RWPE2 (cell line): ENCODE measurements at regions not wholly inside any gene's neighbourhood (a gene's known extent, or its start where the extent isn't known, plus 50 kb on each side); places are given as distances from the start of the nearest gene placed in this dataset.

Experiments used
- ATAC-seq: fragments of 200-7000 bp; cut with Tn5 transposase; 3 replicates; pipeline ENCODE4 v1.9.1; 2021; ENCODE audit warnings: low read depth
- DNase-seq: peaks from one replicate; pipeline ENCODE4 v3.0.0-alpha.2; 2020; ENCODE audit warnings: low spot score
- H3K27ac ChIP-seq: fragments of 450-650 bp; 2 replicates; pipeline ENCODE4 v1.5.1; 2017; ENCODE audit warnings: mild to moderate bottlenecking; ENCODE audit not compliant: poor library complexity, severe bottlenecking
- H3K27me3 ChIP-seq: fragments of 250-450 bp; sonication (Bioruptor Pico); 2 replicates; pipeline ENCODE4 v1.5.1; 2021; ENCODE audit warnings: mild to moderate bottlenecking, moderate library complexity; ENCODE audit not compliant: insufficient read depth, poor library complexity, severe bottlenecking
- H3K36me3 ChIP-seq: fragments of 250-450 bp; sonication (Bioruptor Pico); 2 replicates; pipeline ENCODE4 v1.5.1; 2020; ENCODE audit warnings: low read depth, mild to moderate bottlenecking, moderate library complexity
- H3K4me1 ChIP-seq: fragments of 250-450 bp; sonication (Bioruptor Pico); 2 replicates; pipeline ENCODE4 v1.5.1; 2021; ENCODE audit warnings: mild to moderate bottlenecking, moderate library complexity; ENCODE audit not compliant: insufficient read depth, poor library complexity, severe bottlenecking
- H3K4me3 ChIP-seq: fragments of 250-450 bp; sonication (Bioruptor Pico); 2 replicates; pipeline ENCODE4 v1.5.1; 2021; ENCODE audit warnings: mild to moderate bottlenecking, moderate library complexity; ENCODE audit not compliant: severe bottlenecking
- H3K9me3 ChIP-seq: fragments of 250-450 bp; sonication (Bioruptor Pico); 2 replicates; pipeline ENCODE4 v1.5.1; 2021; ENCODE audit warnings: mild to moderate bottlenecking, moderate library complexity; ENCODE audit not compliant: severe bottlenecking
- CTCF ChIP-seq: fragments of 450-650 bp; IDR thresholded peaks from one replicate; pipeline ENCODE4 v1.5.1; 2017; ENCODE audit warnings: mild to moderate bottlenecking, moderate library complexity; ENCODE audit not compliant: poor library complexity, severe bottlenecking

- no peak for TF ChIP-seq CTCF
- no peak overlapping the region for H3K4me3 ChIP-seq
- H3K27ac ChIP-seq: no peak overlapping the region
- DNase-seq (no peak), ATAC-seq (no peak)
- no peaks in the 10 kb centered on the region for H3K9me3 ChIP-seq
- H3K4me1 ChIP-seq: no peaks in the 10 kb centered on the region
- no peaks in the 10 kb centered on the region for H3K27me3 ChIP-seq
- no peaks in the 10 kb centered on the region for H3K36me3 ChIP-seq
Measured at GRCh38 chr21:20330652-20331051, 667.6 kb upstream of the NCAM2 start.

- Histone ChIP-seq H3K4me1 (no peaks in the 10 kb centered on the region), H3K36me3 (no peaks in the 10 kb centered on the region), H3K4me3 (no peak overlapping the region), H3K27ac (no peak overlapping the region), H3K27me3 (no peaks in the 10 kb centered on the region), H3K9me3 (no peaks in the 10 kb centered on the region)
- no peak for ATAC-seq
- DNase-seq: no peak
- no peak for TF ChIP-seq CTCF
Measured at GRCh38 chr21:20334585-20334984, 663.6 kb upstream of the NCAM2 start.

- TF ChIP-seq CTCF: no peak
- no peak overlapping the region for H3K4me3 ChIP-seq
- no peaks in the 10 kb centered on the region for H3K9me3 ChIP-seq
- no peak for ATAC-seq
- no peak for DNase-seq
- no peak overlapping the region for H3K27ac ChIP-seq
- no peaks in the 10 kb centered on the region for H3K4me1 ChIP-seq
- no peaks in the 10 kb centered on the region for H3K36me3 ChIP-seq
- peaks cover 3% of the 10 kb centered on the region for H3K27me3 ChIP-seq
Measured at GRCh38 chr21:20341431-20341830, 656.8 kb upstream of the NCAM2 start.

- Histone ChIP-seq H3K4me3 (no peak overlapping the region), H3K9me3 (no peaks in the 10 kb centered on the region), H3K36me3 (no peaks in the 10 kb centered on the region), H3K4me1 (no peaks in the 10 kb centered on the region), H3K27ac (no peak overlapping the region), H3K27me3 (peaks cover 3% of the 10 kb centered on the region)
- no peak for ATAC-seq
- TF ChIP-seq CTCF: no peak
- no peak for DNase-seq
Measured at GRCh38 chr21:20343186-20343585, 655.0 kb upstream of the NCAM2 start.

GRCh38 chr21:20351138-20351537, 647.1 kb upstream of the NCAM2 start:
- H3K36me3 ChIP-seq: no peaks in the 10 kb centered on the region
- no peak for DNase-seq
- no peak for ATAC-seq
- peaks cover 6% of the 10 kb centered on the region for H3K27me3 ChIP-seq
- no peak overlapping the region for H3K4me3 ChIP-seq
- H3K27ac ChIP-seq: no peak overlapping the region
- no peak for TF ChIP-seq CTCF
- no peaks in the 10 kb centered on the region for H3K9me3 ChIP-seq
- peaks cover 4% of the 10 kb centered on the region for H3K4me1 ChIP-seq
